ENCODE measurements at regions not wholly inside any gene's neighbourhood (a gene's known extent, or its start where the extent isn't known, plus 50 kb on each side); places are given as distances from the start of the nearest gene placed in this dataset.

DNA sequence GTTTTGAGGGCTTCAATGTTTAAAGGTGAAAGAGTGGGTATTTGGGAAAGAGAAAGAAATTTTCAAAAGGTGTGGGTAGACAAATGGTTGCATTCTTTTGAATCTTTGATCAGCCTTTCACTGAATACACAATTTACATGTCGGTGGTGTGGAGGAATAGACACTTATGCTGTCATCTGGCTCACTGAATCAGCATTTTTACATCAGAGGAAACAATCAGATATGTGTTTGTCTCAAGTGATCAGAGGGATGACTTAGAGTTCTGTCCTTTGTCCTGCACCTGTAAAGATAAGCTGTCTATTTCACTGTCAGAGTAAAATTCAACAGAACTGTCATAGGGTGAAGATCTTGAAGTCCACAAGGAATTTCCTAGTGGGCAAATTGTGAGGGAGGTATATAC, 170.9 kb upstream of the USP25 start:
- peaks cover 0 to 5% (median 0%) of the 10 kb centered on the region in 3 donors for H3K9me3 ChIP-seq (ENCODE audit: control insufficient read depth in 2 of 3, insufficient read depth in 1 of 3, low read length in 3 of 3)
- H3K36me3 ChIP-seq (ENCODE audit: control insufficient read depth in 2 of 3, insufficient read depth in 3 of 3, low read length in 3 of 3), result no peaks in the 10 kb centered on the region
- intact Hi-C loops (cut with DNase I), result no loop called here
- no peak overlapping the region for H3K9ac ChIP-seq (ENCODE audit: low read length in 3 of 3)
- no peak overlapping the region for H3K4me3 ChIP-seq (ENCODE audit: low read length in 3 of 3)
- TF ChIP-seq, protein P1, sequence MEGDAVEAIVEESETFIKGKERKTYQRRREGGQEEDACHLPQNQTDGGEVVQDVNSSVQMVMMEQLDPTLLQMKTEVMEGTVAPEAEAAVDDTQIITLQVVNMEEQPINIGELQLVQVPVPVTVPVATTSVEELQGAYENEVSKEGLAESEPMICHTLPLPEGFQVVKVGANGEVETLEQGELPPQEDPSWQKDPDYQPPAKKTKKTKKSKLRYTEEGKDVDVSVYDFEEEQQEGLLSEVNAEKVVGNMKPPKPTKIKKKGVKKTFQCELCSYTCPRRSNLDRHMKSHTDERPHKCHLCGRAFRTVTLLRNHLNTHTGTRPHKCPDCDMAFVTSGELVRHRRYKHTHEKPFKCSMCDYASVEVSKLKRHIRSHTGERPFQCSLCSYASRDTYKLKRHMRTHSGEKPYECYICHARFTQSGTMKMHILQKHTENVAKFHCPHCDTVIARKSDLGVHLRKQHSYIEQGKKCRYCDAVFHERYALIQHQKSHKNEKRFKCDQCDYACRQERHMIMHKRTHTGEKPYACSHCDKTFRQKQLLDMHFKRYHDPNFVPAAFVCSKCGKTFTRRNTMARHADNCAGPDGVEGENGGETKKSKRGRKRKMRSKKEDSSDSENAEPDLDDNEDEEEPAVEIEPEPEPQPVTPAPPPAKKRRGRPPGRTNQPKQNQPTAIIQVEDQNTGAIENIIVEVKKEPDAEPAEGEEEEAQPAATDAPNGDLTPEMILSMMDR (IDR thresholded peaks at IDR 0.05; ENCODE audit: borderline replicate concordance, extremely low read depth, insufficient read depth), result no peak
- no peaks in the 10 kb centered on the region for H3K4me1 ChIP-seq (ENCODE audit: control insufficient read depth in 2 of 3, insufficient read depth in 2 of 3, low read depth in 1 of 3, low read length in 3 of 3)
- no peaks in the 10 kb centered on the region for H3K27me3 ChIP-seq (ENCODE audit: control insufficient read depth, insufficient read depth, low read length)
- DNase-seq, result no peak
- no peak for FAIRE-seq
- no peak overlapping the region for H3K27ac ChIP-seq (ENCODE audit: low read depth in 2 of 2, low read length in 2 of 2)

DNA sequence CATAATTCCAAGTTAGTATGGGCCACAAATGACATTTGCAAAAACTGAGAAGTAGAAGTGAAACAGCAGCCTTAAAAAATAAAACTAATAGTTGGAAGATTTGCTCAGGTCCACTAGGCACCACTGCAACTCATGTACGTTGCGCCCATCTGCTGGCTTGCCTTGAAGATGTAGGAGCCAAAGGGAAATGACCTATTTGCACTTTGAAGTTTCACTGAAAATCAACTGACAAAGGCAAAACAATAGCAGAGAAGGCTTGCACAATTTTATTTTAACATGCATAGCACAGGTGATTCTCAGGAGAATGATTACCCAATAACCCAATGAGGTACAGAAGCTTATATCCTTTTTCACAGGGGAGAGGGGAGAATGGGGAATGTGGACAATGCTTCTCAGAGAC, 170.1 kb upstream of the USP25 start:
- intact Hi-C loops (cut with DNase I), result no loop called here
- no peak for FAIRE-seq

DNA sequence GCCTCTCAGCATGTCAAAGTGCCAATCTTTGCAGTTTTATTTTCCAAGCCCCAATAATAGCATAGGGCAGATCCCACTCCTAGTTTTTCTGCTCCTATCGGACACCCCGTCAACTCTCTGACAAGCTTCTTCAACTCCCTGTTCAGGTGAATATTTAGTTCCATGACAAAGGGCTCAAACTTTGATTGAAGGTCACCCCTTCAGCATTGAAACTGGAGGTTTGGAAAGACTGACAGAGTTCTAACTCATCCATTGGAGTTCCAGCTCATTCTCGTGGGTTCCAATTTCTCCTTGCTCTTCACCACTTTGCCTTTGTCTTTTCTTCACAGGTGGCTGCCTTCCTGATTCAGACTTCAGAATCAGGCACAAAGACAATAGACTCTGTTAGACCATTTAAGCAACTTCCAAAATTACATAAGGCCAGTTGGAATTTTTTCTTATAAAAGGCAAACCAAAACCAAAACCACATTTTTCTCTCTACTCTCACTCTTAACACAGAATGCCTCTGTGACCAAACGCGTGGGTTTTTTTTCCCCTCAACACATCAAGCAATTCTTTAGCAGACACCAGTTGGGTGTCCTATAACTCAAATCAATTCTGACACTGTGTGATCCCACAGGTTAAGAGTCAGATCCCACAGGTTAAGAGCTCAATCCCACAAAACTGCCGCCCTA, 169.3 kb upstream of the USP25 start:
- intact Hi-C loops (cut with DNase I), result no loop called here
- TF ChIP-seq, protein P1 (IDR thresholded peaks at IDR 0.05; ENCODE audit: borderline replicate concordance, extremely low read depth, insufficient read depth), result no peak

More for the DNA sequence above, 170.1 kb upstream of the USP25 start:
- no peaks in the 10 kb centered on the region for H3K27me3 ChIP-seq (ENCODE audit: control insufficient read depth, insufficient read depth, low read length)
- H3K9ac ChIP-seq (ENCODE audit: low read length in 3 of 3), result no peak overlapping the region
- DNase-seq, result no peak
- peaks cover 0 to 5% (median 0%) of the 10 kb centered on the region in 3 donors for H3K9me3 ChIP-seq (ENCODE audit: control insufficient read depth in 2 of 3, insufficient read depth in 1 of 3, low read length in 3 of 3)
- TF ChIP-seq, protein P1 (IDR thresholded peaks at IDR 0.05; ENCODE audit: borderline replicate concordance, extremely low read depth, insufficient read depth), result no peak
- H3K27ac ChIP-seq (ENCODE audit: low read depth in 2 of 2, low read length in 2 of 2), result no peak overlapping the region
- H3K36me3 ChIP-seq (ENCODE audit: control insufficient read depth in 2 of 3, insufficient read depth in 3 of 3, low read length in 3 of 3), result no peaks in the 10 kb centered on the region
- H3K4me3 ChIP-seq (ENCODE audit: low read length in 3 of 3), result no peak overlapping the region
- H3K4me1 ChIP-seq (ENCODE audit: control insufficient read depth in 2 of 3, insufficient read depth in 2 of 3, low read depth in 1 of 3, low read length in 3 of 3), result no peaks in the 10 kb centered on the region

DNA sequence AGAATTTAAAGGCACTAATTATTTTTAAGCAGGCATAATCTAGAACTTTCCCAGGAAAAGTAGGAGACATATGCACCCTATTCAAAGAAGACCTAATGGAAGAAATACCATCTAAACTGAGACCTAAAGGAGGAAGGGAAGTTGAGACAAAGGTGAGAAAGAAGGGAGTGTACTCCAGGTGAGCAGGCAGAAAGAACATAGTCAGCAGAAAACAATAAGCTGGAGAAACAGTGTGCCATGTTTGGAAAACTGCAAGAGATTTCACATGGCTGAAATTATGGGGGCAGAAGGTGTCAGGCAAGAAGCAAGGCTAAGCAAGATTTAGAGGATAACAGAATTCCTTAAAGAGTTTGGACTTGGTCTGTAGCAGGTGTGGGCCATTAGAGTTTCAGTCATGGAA, 167.0 kb upstream of the USP25 start:
- FAIRE-seq (no peak), DNase-seq (no peak)
- Histone ChIP-seq H3K9me3 (ENCODE audit: control insufficient read depth in 2 of 3, insufficient read depth in 1 of 3, low read length in 3 of 3) (no peaks in the 10 kb centered on the region), H3K4me1 (ENCODE audit: control insufficient read depth in 2 of 3, insufficient read depth in 2 of 3, low read depth in 1 of 3, low read length in 3 of 3) (no peaks in the 10 kb centered on the region), H3K36me3 (ENCODE audit: control insufficient read depth in 2 of 3, insufficient read depth in 3 of 3, low read length in 3 of 3) (no peaks in the 10 kb centered on the region), H3K9ac (ENCODE audit: low read length in 3 of 3) (no peak overlapping the region), H3K4me3 (ENCODE audit: low read length in 3 of 3) (no peak overlapping the region), H3K27ac (ENCODE audit: low read depth in 2 of 2, low read length in 2 of 2) (no peak overlapping the region), H3K27me3 (ENCODE audit: control insufficient read depth, insufficient read depth, low read length) (no peaks in the 10 kb centered on the region)
- intact Hi-C loops (cut with DNase I), result no loop called here
- TF ChIP-seq, protein P1 (IDR thresholded peaks at IDR 0.05; ENCODE audit: borderline replicate concordance, extremely low read depth, insufficient read depth), result no peak

More for the DNA sequence above, 169.3 kb upstream of the USP25 start:
- Histone ChIP-seq H3K36me3 (ENCODE audit: control insufficient read depth in 2 of 3, insufficient read depth in 3 of 3, low read length in 3 of 3) (no peaks in the 10 kb centered on the region), H3K9ac (ENCODE audit: low read length in 3 of 3) (no peak overlapping the region), H3K27me3 (ENCODE audit: control insufficient read depth, insufficient read depth, low read length) (no peaks in the 10 kb centered on the region), H3K9me3 (ENCODE audit: control insufficient read depth in 2 of 3, insufficient read depth in 1 of 3, low read length in 3 of 3) (peaks cover 0 to 5% (median 0%) of the 10 kb centered on the region in 3 donors), H3K4me3 (ENCODE audit: low read length in 3 of 3) (no peak overlapping the region), H3K4me1 (ENCODE audit: control insufficient read depth in 2 of 3, insufficient read depth in 2 of 3, low read depth in 1 of 3, low read length in 3 of 3) (no peaks in the 10 kb centered on the region), H3K27ac (ENCODE audit: low read depth in 2 of 2, low read length in 2 of 2) (no peak overlapping the region)
- FAIRE-seq, result no peak
- no peak for DNase-seq

Data from kidney (tissue), 13 donors.